Activated naive CD4-positive, alpha-beta T cell treated with anti-CD3 and anti-CD28 coated beads, Interleukin-2, amount 50 U/mL, for 72 hours (primary cell): ENCODE measurements at regions not wholly inside any gene's neighbourhood (a gene's known extent, or its start where the extent isn't known, plus 50 kb on each side); places are given as distances from the start of the nearest gene placed in this dataset.

Experiments used
- ATAC-seq, 2 donors: fragments of 150-1000 bp; cut with Tn5 transposase; 2 replicates each; pipeline ENCODE4 v1.10.0; 2021; ENCODE audit warnings: mild to moderate bottlenecking in 2 of 2, moderate library complexity in 2 of 2
- DNase-seq, 2 donors: peaks; one replicate each; pipeline ENCODE4 v3.0.0; 2021 to 2022; ENCODE audit warnings: low spot score in 2 of 2
- H3K27ac Mint-ChIP-seq, 2 donors: one replicate each; pipeline ENCODE4 v1.8.0; 2022; ENCODE audit warnings: mild to moderate bottlenecking in 2 of 2, mixed read lengths in 2 of 2
- H3K36me3 Mint-ChIP-seq, 2 donors: one replicate each; pipeline ENCODE4 v1.8.0; 2022; ENCODE audit warnings: mixed read lengths in 2 of 2
- H3K9me3 Mint-ChIP-seq, 2 donors: one replicate each; pipeline ENCODE4 v1.8.0; 2022; ENCODE audit warnings: mixed read lengths in 2 of 2

DNA sequence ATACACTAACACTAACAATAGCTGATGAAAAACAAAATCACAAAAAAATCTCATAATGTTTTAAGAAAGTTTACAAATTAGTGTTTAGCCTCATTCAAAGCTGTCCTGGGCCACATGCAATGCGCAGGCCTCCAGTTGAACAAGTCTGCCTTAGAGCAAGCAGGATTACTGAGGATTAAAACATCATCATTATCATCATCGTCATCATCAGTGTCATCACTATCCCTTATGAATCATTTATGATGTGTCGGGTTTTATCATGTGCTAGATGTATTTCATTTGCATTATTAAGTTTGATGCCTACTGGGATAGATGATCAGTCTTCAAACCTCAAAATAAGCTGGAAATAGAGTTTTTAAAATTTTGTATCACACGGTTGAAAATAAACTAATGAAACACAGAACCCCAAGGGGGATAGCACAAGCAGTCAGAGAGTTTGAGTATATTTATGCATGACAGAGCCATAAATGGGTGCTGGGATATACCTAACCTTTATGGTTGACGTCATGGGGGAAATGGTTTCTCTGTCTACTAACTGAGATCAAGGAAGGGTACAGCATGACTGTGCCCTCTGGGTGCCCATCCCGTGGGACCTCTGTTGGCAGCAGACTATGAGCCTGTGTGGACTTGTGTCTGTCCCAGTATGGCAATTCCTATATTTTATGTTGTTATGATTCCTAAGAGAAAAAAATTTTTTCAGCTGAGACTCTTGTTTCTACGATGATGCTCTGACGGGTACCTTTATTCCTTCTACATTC is 150.3 kb upstream of the ADRA1B start:
- Mint-ChIP-seq H3K27ac (no peak overlapping the region), H3K9me3 (no peaks in the 10 kb centered on the region), H3K36me3 (no peaks in the 10 kb centered on the region)
- ATAC-seq: no peak
- DNase-seq: no peak

DNA sequence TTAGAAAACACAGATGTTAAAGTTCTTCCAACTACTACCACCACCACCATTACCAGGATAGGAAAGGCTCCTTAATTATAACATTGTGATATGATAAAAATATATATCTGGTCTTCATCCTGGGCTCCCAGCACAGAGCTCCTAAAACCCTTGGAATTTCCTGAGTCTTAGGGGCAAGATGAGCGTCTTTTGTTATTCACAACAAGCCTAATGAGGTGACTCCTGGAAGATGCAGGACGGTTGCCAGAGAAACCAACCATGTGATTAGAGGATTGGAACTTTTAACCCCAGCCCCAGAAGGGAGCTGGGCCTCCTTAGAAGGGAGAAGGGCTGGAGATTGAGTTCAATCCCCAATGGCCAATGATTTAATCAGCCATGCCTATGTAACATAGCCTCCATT is 148.0 kb upstream of the ADRA1B start:
- DNase-seq (no peak), ATAC-seq (no peak)
- H3K27ac Mint-ChIP-seq: no peak overlapping the region
- peaks cover 0 to 5% of the 10 kb centered on the region in 2 donors for H3K9me3 Mint-ChIP-seq
- no peaks in the 10 kb centered on the region for H3K36me3 Mint-ChIP-seq

DNA sequence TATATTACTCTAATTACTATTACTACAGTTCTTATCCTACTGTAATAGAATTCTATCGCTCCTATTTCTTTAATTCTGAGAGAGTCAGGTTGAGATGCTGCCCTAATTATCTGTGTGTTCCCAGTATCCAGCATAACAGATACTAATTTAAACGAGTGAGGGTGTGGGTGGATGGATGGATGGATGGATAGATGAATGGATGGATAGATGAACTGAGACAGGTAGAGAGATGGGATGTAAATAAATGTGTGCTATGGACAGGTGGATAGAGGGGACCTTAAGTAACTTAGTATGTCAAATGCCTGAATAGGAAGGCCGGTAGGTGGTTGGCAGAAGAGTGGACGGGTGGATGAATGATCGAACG is 143.6 kb upstream of the ADRA1B start:
- Mint-ChIP-seq H3K36me3 (peaks cover 0 to 8% of the 10 kb centered on the region in 2 donors), H3K27ac (peak overlapping the region in 1 of 2 donors; percentile 36), H3K9me3 (peaks cover 0 to 5% of the 10 kb centered on the region in 2 donors)
- no peak for ATAC-seq
- no peak for DNase-seq

DNA sequence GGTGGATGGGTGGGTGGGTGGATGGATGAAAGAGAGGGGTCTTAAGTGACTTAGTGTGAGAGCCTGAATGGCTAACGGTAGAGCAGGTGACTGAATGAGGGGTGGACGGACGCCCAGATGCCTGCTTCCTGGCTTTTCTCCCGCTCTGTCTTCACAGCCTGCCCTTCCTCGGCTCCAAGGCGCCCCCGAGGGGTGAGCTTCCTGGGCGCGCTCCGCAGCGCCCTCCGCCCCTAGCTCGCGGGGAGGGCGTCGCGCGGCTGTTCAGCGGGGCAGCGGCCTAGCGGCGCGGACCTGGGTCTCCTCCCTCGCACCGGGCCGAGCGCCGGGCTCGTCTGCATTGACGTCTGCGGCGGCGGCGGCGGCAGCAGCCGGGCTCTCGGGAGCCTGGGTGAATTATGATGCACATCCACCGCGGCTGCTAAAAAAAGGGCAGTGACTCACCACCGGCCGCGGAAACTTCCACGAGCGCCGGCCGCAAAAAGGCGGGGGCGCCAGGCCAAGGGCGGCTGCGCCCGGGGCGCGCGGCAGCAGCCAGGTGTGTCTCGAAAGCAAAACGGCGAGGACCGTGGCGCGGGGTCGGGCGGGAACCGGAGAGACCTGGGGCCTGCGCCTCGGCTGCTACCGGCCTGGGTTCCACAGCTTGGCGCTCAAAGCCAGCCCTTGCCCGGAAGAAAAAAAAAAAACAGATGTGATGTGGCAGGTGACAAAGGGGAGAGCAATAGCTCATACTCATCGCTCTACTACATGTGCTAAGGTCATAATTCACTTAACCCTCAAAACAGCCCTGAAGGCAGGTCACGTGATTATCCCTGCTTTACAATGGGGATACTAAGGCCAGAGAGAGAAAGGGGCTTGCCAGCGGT is 143.0 kb upstream of the ADRA1B start:
- ATAC-seq: peak; percentile 96
- Mint-ChIP-seq H3K27ac (peak overlapping the region in 1 of 2 donors; percentile 36), H3K36me3 (peaks cover 0 to 8% of the 10 kb centered on the region in 2 donors), H3K9me3 (peaks cover under 1 to 5% of the 10 kb centered on the region in 2 donors)
- peak; percentile 79 to 86 for DNase-seq

DNA sequence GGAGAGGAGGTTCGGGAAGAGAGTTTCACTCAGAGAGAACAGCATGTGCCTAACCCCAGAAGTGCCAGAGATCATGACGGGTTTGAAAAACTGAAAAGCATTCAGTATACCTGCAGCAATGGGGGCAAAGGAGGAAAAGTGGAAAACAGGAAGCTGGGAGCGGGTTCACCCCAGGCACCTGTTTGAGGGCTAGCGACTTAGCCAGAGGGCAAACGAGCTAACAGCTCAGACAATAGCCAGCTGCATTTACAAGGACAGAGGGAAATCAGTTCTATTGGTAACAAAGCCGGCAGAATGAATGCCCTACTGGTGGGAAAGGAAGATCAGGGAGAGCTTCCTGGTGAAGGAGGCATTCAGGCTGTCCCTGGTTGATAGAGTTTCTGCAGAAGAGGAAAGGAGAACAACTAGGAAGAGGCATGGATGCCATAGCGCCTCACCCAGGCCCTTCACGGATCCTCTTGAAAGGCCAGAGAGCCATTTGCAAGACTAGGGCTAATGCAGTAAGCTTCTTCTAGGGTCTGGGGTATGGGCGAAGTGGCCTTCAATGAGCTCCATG is 141.7 kb upstream of the ADRA1B start:
- H3K36me3 Mint-ChIP-seq: peaks cover 0 to 8% of the 10 kb centered on the region in 2 donors
- ATAC-seq (no peak), DNase-seq (no peak)
- H3K27ac Mint-ChIP-seq: no peak overlapping the region
- peaks cover 5% of the 10 kb centered on the region in 2 donors for H3K9me3 Mint-ChIP-seq

DNA sequence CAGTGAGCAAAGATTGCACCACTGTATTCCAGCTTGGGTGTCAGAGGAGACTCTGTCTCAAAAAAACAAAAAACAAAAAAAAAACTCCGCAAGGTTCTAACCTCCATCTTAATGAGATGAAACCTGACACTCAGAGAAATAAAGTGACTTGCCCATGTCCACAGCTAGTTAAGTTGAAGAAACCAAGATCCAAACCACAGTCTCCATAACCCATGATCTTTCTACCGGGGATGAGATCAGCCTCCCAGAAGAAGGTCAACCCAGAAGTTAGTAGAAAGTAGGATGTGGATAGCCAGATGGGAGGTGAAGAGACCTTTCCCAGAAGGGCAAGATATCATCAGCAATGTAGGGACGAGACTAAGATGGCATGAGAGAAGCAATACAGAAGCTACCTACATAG is 140.4 kb upstream of the ADRA1B start:
- Mint-ChIP-seq H3K9me3 (peaks cover 9 to 11% of the 10 kb centered on the region in 2 donors), H3K36me3 (peaks cover 0 to 13% of the 10 kb centered on the region in 2 donors), H3K27ac (no peak overlapping the region)
- DNase-seq (no peak), ATAC-seq (peak in 1 of 2 donors; percentile 13)

DNA sequence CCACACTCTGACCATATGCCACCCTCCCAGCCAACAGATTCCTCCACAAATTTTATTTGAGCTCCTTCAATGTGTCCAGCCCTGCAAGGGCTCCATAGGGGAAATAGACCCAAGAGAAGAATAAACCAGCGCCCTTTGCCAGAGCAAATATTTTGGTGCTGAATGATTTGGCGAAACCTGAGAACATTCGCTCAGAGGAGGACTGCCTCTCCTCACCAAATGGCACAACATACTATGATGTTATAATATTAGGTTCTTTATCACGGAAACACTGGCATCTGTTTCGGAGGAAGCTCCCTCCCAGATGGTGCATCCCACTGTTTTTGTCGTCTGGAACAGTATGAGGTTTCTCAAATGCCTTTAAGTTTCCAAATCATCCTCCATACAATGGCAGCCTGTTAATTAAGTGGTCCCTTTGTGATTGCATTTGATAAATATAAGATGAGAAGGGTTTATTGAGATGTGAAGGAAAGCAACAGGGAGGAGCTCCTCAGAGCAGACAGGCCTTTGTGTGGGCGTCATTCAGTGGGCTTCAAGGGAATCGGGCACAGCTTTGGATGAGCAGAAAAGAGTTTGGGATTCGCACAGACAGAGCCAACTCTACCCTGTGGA is 139.1 kb upstream of the ADRA1B start:
- Mint-ChIP-seq H3K9me3 (peaks cover 9 to 14% of the 10 kb centered on the region in 2 donors), H3K36me3 (peaks cover 0 to 13% of the 10 kb centered on the region in 2 donors), H3K27ac (no peak overlapping the region)
- DNase-seq: no peak
- no peak for ATAC-seq

DNA sequence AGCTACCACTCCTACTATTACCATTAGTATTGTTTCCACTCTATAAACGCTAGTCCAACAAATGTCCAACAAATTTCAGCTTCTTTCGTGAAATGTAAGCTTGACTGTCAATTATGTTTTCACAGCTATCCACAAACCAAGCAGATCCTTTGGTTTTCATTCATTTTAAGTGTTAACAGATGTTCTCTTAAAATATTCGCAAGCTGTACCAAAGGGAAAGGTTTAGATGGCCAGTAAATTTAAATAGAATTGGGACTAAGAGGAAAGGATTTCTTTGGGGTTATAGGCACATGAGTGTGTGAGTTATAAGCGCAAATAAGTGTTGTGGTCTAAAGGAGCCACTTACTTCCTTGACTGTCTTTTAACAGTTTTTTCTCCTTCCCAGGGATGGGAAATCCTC is 136.8 kb upstream of the ADRA1B start:
- no peak overlapping the region for H3K27ac Mint-ChIP-seq
- peaks cover 0 to 5% of the 10 kb centered on the region in 2 donors for H3K36me3 Mint-ChIP-seq
- H3K9me3 Mint-ChIP-seq: peaks cover 4 to 14% of the 10 kb centered on the region in 2 donors
- ATAC-seq: no peak
- DNase-seq: no peak

DNA sequence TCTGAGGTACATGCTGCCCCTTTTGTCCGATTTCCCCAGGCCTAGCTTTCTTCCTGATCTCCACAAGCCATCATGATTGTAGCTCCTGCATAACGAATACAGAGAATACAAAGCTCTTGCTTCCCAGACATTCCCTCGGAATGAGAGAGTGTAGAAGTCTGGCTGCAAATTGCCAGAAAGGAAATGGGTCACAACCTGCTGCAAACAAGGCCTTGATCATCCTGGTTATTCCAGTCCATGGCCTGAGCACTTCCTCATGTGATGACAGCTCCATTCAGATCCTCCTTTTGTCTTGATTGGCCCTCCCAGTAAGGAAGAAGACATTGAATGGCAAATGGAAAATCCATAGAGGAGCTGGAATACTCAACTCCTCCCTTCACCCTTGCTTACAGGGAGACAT is 136.0 kb upstream of the ADRA1B start:
- H3K36me3 Mint-ChIP-seq: peaks cover 0 to 5% of the 10 kb centered on the region in 2 donors
- peaks cover 4 to 14% of the 10 kb centered on the region in 2 donors for H3K9me3 Mint-ChIP-seq
- no peak overlapping the region for H3K27ac Mint-ChIP-seq
- ATAC-seq: no peak
- no peak for DNase-seq

DNA sequence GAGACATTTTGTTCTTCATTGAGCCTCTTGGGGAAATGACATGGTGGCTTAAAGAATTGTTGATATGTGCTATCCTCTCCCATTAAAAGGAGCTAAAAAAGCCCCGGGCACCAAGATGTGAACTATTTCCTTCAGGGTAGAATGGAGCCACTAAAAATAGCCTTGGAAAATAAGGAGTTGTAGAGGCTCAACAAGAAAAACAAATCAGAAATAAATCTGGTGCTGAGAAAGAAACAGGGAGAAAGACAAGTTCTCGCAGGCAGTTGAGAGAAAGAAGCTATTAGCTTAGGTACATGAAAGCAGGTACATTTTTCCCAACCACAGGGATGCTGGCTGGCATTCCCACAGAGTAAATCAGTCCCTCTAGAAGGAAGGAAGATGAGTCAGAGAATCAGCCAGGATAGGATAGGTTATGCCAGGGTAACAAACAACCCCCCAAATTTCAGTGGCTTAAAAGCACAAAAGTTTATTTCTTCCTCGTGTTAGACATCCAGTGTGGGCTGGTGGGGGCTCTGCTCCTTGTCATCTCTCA is 134.6 kb upstream of the ADRA1B start:
- DNase-seq: no peak
- Mint-ChIP-seq H3K27ac (no peak overlapping the region), H3K9me3 (peaks cover 4 to 14% of the 10 kb centered on the region in 2 donors), H3K36me3 (peaks cover 0 to 5% of the 10 kb centered on the region in 2 donors)
- ATAC-seq: no peak

DNA sequence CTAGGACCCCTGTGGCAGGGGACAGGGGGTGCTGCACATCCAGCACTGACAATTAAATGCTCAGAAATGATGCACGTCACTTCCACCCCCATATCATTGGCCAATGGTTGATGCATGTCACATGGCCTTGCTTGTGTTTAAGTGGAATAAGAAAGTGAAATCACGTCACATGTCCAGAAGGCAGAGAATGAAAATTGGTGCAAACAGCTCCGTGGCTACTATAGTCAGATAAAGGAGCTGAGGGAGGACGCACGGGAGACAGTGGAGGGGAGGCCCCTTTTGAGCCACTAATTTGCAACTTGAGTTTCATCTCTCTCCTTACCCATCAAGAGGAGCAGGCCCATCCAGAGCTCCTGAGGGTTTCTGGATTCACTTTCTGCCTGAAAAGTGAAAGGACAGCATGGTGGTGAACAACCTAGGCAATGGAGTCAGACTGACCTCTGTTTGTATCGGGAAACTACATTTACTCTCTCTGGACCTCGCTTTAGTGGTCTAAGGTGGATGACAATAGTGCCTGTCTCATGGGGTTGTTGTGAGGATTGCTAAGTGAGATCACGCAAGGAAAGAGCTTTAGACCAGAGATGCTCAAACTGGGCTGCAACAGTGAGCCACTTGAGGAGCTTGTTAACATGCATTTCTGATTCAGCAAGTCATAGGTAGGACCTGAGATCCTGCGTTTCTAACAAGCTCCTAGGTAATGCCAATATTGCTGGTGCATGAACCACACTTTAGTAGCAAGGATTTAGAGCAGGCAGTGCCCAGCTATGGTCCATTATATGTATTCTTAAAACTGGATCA is 133.9 kb upstream of the ADRA1B start:
- Mint-ChIP-seq H3K9me3 (peaks cover 4 to 14% of the 10 kb centered on the region in 2 donors), H3K27ac (no peak overlapping the region), H3K36me3 (peaks cover 0 to 5% of the 10 kb centered on the region in 2 donors)
- no peak for DNase-seq
- ATAC-seq: peak in 1 of 2 donors; percentile 66

DNA sequence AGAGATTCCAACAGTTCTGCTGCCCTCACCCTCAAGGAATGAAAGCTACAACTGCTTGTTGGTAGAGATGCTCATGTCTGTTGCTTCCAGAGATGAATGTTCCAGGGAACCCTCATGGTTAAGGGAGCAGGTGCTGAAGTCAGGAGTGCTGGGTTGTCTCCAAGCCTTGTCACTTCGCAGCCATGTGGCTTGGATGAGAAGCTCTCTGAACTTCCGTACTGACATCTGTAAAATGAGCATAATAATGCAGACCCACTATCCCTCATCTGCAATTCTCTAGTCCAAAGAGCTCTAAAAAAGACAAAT is 133.3 kb upstream of the ADRA1B start:
- ATAC-seq: no peak
- no peak for DNase-seq
- H3K9me3 Mint-ChIP-seq: peaks cover 4 to 14% of the 10 kb centered on the region in 2 donors
- no peak overlapping the region for H3K27ac Mint-ChIP-seq
- H3K36me3 Mint-ChIP-seq: peaks cover 0 to 5% of the 10 kb centered on the region in 2 donors

DNA sequence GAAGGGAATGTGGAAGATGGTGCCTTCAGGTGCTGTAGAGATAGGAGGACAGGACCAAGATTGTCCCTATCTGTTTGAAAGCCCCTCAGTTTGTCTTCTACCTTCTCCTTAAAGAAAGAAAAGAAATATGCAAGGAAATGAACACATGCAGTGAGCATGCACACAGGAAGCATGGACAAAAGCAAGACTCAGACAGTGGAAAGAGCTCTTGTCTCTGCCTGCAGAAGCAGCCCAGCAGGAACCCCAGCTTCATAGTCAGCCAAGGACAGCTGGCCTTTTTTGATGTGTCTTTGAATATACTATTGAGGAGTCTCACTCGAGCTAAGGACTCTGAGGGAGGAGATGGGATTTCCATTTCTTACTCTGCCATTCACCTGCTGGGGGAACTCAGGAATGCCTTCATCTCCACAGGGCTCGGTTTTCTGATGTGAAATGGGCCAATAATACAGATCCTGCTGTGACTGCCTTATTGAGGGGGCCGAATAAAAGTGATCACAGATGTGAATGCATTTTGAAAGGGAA is 132.5 kb upstream of the ADRA1B start:
- H3K36me3 Mint-ChIP-seq: peaks cover 0 to 5% of the 10 kb centered on the region in 2 donors
- H3K27ac Mint-ChIP-seq: no peak overlapping the region
- DNase-seq (no peak), ATAC-seq (no peak)
- H3K9me3 Mint-ChIP-seq: peaks cover 4 to 9% of the 10 kb centered on the region in 2 donors

DNA sequence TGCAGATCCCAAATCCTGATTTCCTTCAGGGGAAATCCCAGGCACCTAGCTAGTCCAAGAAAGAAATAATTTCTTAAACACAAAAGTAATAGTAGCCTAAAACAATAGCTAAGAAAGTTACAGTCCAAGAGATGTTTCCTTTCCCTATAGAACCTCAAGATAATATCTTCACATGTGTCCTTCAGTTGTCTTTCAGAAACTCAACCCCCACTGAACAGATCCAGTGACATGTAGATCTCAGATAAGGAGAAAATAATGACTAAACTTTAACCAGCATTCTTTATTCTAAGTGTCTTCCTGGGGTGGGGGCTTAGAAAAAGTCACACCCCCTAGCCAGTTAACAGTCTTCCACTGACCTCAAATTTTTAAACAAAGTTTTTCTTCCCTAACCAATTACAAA is 131.3 kb upstream of the ADRA1B start:
- Mint-ChIP-seq H3K27ac (no peak overlapping the region), H3K36me3 (peaks cover 0 to 5% of the 10 kb centered on the region in 2 donors), H3K9me3 (peaks cover 4 to 7% of the 10 kb centered on the region in 2 donors)
- no peak for ATAC-seq
- DNase-seq: no peak

DNA sequence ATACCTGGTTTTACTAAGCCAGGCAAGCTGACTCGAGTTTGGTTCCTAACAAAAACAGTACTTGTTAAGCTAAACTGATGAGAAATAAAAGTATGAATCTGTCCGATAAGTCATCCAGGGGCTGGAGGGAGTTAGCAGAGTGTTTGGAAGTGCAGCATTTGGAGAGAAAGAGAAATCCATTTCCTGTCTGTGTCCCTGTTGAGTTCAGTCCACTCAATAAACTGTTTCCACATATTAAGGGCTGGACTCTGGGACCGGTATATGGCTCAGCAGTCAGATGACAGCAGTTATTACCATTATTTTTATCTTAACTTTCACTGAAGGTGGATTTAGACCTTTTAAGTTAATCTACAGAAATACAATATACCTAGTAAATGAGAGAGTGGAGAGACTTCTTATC is 130.6 kb upstream of the ADRA1B start:
- Mint-ChIP-seq H3K27ac (no peak overlapping the region), H3K36me3 (no peaks in the 10 kb centered on the region), H3K9me3 (peaks cover 0 to 3% of the 10 kb centered on the region in 2 donors)
- DNase-seq (no peak), ATAC-seq (no peak)

DNA sequence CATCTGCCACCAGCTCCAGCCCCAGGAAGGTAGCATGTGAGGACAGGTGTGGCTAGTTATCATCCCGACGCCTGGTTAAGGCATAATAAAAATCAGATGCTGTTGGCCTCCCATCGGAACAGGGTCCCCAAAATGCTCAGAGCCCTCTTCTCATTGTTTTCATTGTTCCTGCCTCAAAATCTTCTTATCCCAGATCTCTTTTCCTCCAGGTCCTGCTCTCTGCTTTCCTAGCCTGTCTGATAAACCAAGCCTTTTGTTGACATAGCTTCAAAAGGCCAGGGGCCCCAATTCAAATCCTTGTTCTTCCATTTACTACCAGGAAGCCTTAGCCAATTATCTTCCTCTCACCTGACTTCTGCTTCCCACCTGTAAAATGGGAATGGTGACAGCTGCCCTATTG is 130.1 kb upstream of the ADRA1B start:
- Mint-ChIP-seq H3K27ac (no peak overlapping the region), H3K9me3 (no peaks in the 10 kb centered on the region), H3K36me3 (no peaks in the 10 kb centered on the region)
- ATAC-seq (no peak), DNase-seq (no peak)
